ENCODE measurements at regions not wholly inside any gene's neighbourhood (a gene's known extent, or its start where the extent isn't known, plus 50 kb on each side); places are given as distances from the start of the nearest gene placed in this dataset.
"Not testable (repeated sequence)": the region's sequence is repeated elsewhere in the genome, so short reads cannot be mapped to it uniquely, and the experiment has no call there.

GRCh38 chr5:116876240-116876840, 301.7 kb upstream of the SEMA6A start:
- peaks cover 5% of the 10 kb centered on the region; the same call in 1 of the 2 replicates for H3K9me3 ChIP-seq (ENCODE audit: control insufficient read depth, insufficient read depth, low read length)
- no peaks in the 10 kb centered on the region for H3K27me3 ChIP-seq (ENCODE audit: control insufficient read depth, low read length)
- H3K79me2 ChIP-seq (ENCODE audit: control insufficient read depth, low read length), result no peaks in the 10 kb centered on the region
- H3K4me1 ChIP-seq (ENCODE audit: control insufficient read depth, low read length), result peaks cover 15% of the 10 kb centered on the region
- H3K27ac ChIP-seq (ENCODE audit: low read depth, low read length), result no peak overlapping the region
- no peaks in the 10 kb centered on the region for H3F3A ChIP-seq (ENCODE audit: control insufficient read depth, insufficient read depth)
- no peaks in the 10 kb centered on the region for H4K20me1 ChIP-seq (ENCODE audit: control insufficient read depth, insufficient read depth, low read depth, low read length)
- no peaks in the 10 kb centered on the region for H3K9me2 ChIP-seq (replicated peaks; ENCODE audit: control insufficient read depth, low read length)
- H3K4me3 ChIP-seq (ENCODE audit: low read length), result no peak overlapping the region
- peaks cover 4% of the 10 kb centered on the region; the same call in 1 of the 2 replicates for H3K36me3 ChIP-seq (ENCODE audit: control insufficient read depth, low read length)
- no peak overlapping the region for H3K4me2 ChIP-seq (ENCODE audit: low read length)
- no peak for TF ChIP-seq CTCF (IDR thresholded peaks at IDR 0.05; ENCODE audit: low read depth, low read length, poor library complexity, severe bottlenecking)
- no peak for TF ChIP-seq EZH2phosphoT487 (IDR thresholded peaks at IDR 0.05; ENCODE audit: borderline replicate concordance, low read length)

- H3K79me2 ChIP-seq (ENCODE audit: control insufficient read depth, low read length), result no peaks in the 10 kb centered on the region
- no peaks in the 10 kb centered on the region for H4K20me1 ChIP-seq (ENCODE audit: control insufficient read depth, insufficient read depth, low read depth, low read length)
- TF ChIP-seq EZH2phosphoT487 (IDR thresholded peaks at IDR 0.05; ENCODE audit: borderline replicate concordance, low read length), result no peak
- no peak for TF ChIP-seq CTCF (IDR thresholded peaks at IDR 0.05; ENCODE audit: low read depth, low read length, poor library complexity, severe bottlenecking)
- H3K4me2 ChIP-seq (ENCODE audit: low read length), result no peak overlapping the region
- H3K4me3 ChIP-seq (ENCODE audit: low read length), result no peak overlapping the region
- no peak overlapping the region for H3K27ac ChIP-seq (ENCODE audit: low read depth, low read length)
- H3K9me2 ChIP-seq (replicated peaks; ENCODE audit: control insufficient read depth, low read length), result no peaks in the 10 kb centered on the region
- peaks cover 5% of the 10 kb centered on the region; the same call in 1 of the 2 replicates for H3K9me3 ChIP-seq (ENCODE audit: control insufficient read depth, insufficient read depth, low read length)
- no peaks in the 10 kb centered on the region for H3K4me1 ChIP-seq (ENCODE audit: control insufficient read depth, low read length)
- H3K27me3 ChIP-seq (ENCODE audit: control insufficient read depth, low read length), result no peaks in the 10 kb centered on the region
- no peaks in the 10 kb centered on the region for H3F3A ChIP-seq (ENCODE audit: control insufficient read depth, insufficient read depth)
- no peaks in the 10 kb centered on the region for H3K36me3 ChIP-seq (ENCODE audit: control insufficient read depth, low read length)
These were observed 298.4 kb upstream of the SEMA6A start for GRCh38 chr5:116872986-116873385.

GRCh38 chr5:116872486-116872885, 297.9 kb upstream of the SEMA6A start:
- Histone ChIP-seq H3K79me2 (ENCODE audit: control insufficient read depth, low read length) (no peaks in the 10 kb centered on the region), H3K36me3 (ENCODE audit: control insufficient read depth, low read length) (no peaks in the 10 kb centered on the region), H3K27ac (ENCODE audit: low read depth, low read length) (no peak overlapping the region), H3K4me1 (ENCODE audit: control insufficient read depth, low read length) (no peaks in the 10 kb centered on the region), H3K9me2 (replicated peaks; ENCODE audit: control insufficient read depth, low read length) (no peaks in the 10 kb centered on the region), H4K20me1 (ENCODE audit: control insufficient read depth, insufficient read depth, low read depth, low read length) (no peaks in the 10 kb centered on the region), H3K4me2 (ENCODE audit: low read length) (no peak overlapping the region), H3K4me3 (ENCODE audit: low read length) (no peak overlapping the region), H3F3A (ENCODE audit: control insufficient read depth, insufficient read depth) (no peaks in the 10 kb centered on the region), H3K9me3 (ENCODE audit: control insufficient read depth, insufficient read depth, low read length) (peaks cover 5% of the 10 kb centered on the region; the same call in 1 of the 2 replicates), H3K27me3 (ENCODE audit: control insufficient read depth, low read length) (no peaks in the 10 kb centered on the region)
- TF ChIP-seq CTCF (IDR thresholded peaks at IDR 0.05; ENCODE audit: low read depth, low read length, poor library complexity, severe bottlenecking) (no peak), EZH2phosphoT487 (IDR thresholded peaks at IDR 0.05; ENCODE audit: borderline replicate concordance, low read length) (no peak)

- not testable (repeated sequence) for H3K27ac ChIP-seq (ENCODE audit: low read depth, low read length); H3K9me2 ChIP-seq (replicated peaks; ENCODE audit: control insufficient read depth, low read length)
These were observed 293.2 kb upstream of the SEMA6A start for GRCh38 chr5:116867825-116868224.

More at GRCh38 chr5:116867825-116868224, 293.2 kb upstream of the SEMA6A start:
- not testable (repeated sequence) for H3K4me2 ChIP-seq (ENCODE audit: low read length); H3K9me3 ChIP-seq (ENCODE audit: control insufficient read depth, insufficient read depth, low read length); H4K20me1 ChIP-seq (ENCODE audit: control insufficient read depth, insufficient read depth, low read depth, low read length); H3K4me3 ChIP-seq (ENCODE audit: low read length); H3K27me3 ChIP-seq (ENCODE audit: control insufficient read depth, low read length); H3K79me2 ChIP-seq (ENCODE audit: control insufficient read depth, low read length); H3F3A ChIP-seq (ENCODE audit: control insufficient read depth, insufficient read depth); H3K36me3 ChIP-seq (ENCODE audit: control insufficient read depth, low read length)
- H3K4me1 ChIP-seq (ENCODE audit: control insufficient read depth, low read length), result peaks cover 11% of the 10 kb centered on the region
